Mucosa of descending colon (tissue), 3 donors: ENCODE measurements at regions not wholly inside any gene's neighbourhood (a gene's known extent, or its start where the extent isn't known, plus 50 kb on each side); places are given as distances from the start of the nearest gene placed in this dataset.

Experiments
- ATAC-seq: fragments of 200-7000 bp; cut with Tn5 transposase; one replicate; pipeline ENCODE4 v1.9.1; 2020; ENCODE audit warnings: mild to moderate bottlenecking, moderate library complexity
- DNase-seq, 3 donors: peaks; one replicate each; pipeline ENCODE4 v3.0.0-alpha.2; 2020
- H3K36me3 ChIP-seq: fragments of 200-600 bp; one replicate; pipeline ENCODE4 v1.8.0; 2021; ENCODE audit warnings: low read depth, mild to moderate bottlenecking
- H3K4me1 ChIP-seq: fragments of 200-600 bp; one replicate; pipeline ENCODE4 v1.8.0; 2021; ENCODE audit warnings: low read depth, mild to moderate bottlenecking
- H3K4me3 ChIP-seq: fragments of 200-600 bp; one replicate; pipeline ENCODE4 v1.8.0; 2021; ENCODE audit warnings: mild to moderate bottlenecking
- H3K9me3 ChIP-seq: fragments of 200-600 bp; one replicate; pipeline ENCODE4 v1.8.0; 2021; ENCODE audit warnings: mild to moderate bottlenecking
- intact Hi-C, 2 donors: fragments of 100-400 bp; cut with DNase I in 1 of 2; cut with micrococcal nuclease in 1 of 2; formaldehyde crosslinking; loops; one replicate each; pipeline versions ENCODE4 v1.11.0 to v1.11.1; 2022; cut with DNase I, micrococcal nuclease
- TF ChIP-seq, protein P1 (sequence below): fragments of 200-600 bp; IDR thresholded peaks from one replicate; pipeline ENCODE4 v1.8.0; 2022; ENCODE audit warnings: antibody characterized with exemption, mild to moderate bottlenecking
- donor health status: DM: no; HTN: no; CAD: no; lungs with moderate emphysema.
- donor health status: DM: no; HTN: no; CAD: no.
- donor health status: DM: no; HTN: yes; CAD: no.

DNA sequence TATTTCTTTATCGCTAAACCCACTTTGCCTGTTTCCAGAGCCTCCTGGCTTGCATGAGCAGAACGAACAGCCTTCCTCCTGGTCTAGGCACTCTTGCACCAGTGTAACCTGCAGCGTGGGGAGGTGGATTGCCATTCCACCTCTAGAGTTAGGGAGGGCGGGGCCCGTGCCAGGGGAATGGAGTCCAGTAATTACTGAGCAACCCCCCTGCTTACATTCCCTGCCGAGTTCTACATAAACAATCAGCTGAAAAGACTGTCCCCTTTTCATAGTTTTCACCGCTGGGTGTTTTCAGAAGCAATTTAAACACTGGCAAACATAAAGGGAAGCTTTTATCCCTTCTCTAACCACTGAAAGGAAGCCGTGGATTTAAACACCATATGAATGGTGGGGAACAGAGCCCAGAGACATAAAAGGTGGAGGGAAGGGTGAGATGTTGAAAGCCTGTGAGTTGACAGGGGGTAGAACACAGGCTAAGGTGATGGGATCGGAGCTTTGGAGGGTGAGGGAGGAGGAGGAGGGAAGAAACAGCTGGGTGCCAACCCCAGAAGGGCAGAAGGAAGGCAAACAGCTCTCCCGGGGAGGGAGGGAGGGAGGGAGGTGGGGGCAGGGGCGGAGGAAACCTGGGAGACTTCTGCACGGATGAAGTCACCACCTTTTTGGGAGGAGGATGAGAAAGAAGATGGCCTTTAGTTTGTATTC is 68.0 kb upstream of the WDR26 start:
- ATAC-seq (peak; percentile 48), DNase-seq (peak; percentile 54 to 77 (median 74))
- intact Hi-C loops: no loop called here
- Histone ChIP-seq H3K4me1 (peaks cover 59% of the 10 kb centered on the region), H3K4me3 (no peak overlapping the region), H3K36me3 (no peaks in the 10 kb centered on the region), H3K9me3 (no peaks in the 10 kb centered on the region)
- TF ChIP-seq, protein P1, sequence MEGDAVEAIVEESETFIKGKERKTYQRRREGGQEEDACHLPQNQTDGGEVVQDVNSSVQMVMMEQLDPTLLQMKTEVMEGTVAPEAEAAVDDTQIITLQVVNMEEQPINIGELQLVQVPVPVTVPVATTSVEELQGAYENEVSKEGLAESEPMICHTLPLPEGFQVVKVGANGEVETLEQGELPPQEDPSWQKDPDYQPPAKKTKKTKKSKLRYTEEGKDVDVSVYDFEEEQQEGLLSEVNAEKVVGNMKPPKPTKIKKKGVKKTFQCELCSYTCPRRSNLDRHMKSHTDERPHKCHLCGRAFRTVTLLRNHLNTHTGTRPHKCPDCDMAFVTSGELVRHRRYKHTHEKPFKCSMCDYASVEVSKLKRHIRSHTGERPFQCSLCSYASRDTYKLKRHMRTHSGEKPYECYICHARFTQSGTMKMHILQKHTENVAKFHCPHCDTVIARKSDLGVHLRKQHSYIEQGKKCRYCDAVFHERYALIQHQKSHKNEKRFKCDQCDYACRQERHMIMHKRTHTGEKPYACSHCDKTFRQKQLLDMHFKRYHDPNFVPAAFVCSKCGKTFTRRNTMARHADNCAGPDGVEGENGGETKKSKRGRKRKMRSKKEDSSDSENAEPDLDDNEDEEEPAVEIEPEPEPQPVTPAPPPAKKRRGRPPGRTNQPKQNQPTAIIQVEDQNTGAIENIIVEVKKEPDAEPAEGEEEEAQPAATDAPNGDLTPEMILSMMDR: no peak

DNA sequence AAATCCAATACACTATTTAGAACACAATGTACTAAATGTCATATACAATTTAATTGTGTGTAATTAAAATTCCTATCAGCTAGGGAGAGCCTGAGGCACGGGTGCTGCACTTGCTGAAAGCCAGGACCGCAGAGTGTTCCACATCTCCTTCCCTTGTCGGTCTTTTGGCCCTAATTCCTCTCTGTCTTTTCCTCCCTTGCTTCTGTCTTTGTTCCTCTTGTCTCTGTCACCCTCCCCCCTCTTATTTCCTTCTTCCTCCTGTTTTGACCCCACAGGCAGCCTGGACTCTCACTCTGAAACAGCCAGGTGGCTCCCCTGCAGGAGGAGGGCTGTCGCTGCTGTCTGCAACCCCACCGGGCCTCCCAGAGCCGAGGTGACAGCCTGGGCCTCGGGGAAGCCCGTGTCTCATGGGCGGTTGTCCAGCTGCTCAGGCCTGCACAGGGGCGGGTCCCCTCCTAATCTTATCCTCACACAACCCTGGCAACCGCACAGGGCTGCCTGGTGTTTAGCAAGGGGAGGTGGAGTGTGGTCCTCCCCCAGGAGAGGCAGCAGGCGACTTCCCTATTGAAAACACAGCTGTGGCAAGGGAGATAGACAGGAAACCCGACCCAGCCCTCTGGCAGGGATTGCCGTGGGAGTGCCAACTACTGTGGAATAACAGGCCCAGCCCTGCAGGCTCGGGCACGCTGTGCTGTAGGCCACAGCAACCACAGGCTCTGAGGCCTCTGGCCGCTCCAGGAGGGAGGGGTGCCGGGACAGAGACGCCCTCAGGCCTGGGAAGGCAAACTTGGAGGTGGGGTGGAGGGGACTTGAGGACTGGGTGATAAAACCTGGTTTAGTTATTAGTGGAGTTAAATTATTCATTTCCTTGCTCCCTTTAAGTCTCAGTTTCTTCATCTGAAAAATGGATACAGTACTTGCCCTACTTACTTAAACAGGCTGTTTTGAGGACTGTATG is 68.8 kb upstream of the WDR26 start:
- no peaks in the 10 kb centered on the region for H3K36me3 ChIP-seq
- TF ChIP-seq, protein P1: no peak
- DNase-seq (peak; percentile 90 to 94 (median 91)), ATAC-seq (peak; percentile 87)
- no peak overlapping the region for H3K4me3 ChIP-seq
- intact Hi-C loops: no loop called here
- H3K9me3 ChIP-seq: no peaks in the 10 kb centered on the region
- peaks cover 58% of the 10 kb centered on the region for H3K4me1 ChIP-seq

DNA sequence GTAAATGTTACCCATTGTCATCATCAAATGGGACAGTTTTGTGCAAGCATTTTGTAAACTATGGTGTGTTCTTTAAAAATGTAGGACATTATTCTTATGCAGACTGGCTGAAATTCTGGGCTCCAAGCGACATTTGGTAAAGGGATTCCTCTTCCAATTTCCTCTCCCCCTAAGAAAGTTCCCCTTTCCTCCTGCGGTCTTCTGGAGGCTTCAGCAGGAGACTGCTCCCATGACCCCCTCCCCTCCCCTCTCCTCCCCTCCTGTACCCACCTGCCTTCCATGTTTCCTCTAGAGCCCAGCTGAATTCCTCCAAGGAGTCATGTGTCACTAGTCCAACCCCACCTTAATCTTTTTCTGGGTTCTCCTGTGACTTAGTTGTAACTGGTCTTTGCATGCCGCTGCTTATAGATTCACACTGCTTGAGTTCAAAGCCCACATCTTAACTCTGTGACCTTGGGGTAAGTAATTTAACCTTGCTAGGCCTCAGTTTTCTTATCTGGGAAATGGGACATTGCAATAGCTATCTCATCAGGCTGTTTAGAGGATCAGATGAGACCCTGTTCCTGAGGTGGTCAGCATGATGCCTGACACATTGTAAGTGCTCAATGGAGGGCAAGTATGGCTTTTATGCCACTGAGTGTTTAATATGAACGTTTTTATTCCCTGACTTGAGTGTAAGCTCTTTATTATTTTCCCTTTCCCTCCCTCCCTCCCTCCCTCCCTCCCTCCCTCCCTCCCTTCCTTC is 69.9 kb upstream of the WDR26 start:
- intact Hi-C loops: no loop called here
- DNase-seq (no peak), ATAC-seq (no peak)
- Histone ChIP-seq H3K9me3 (no peaks in the 10 kb centered on the region), H3K4me1 (peaks cover 60% of the 10 kb centered on the region), H3K36me3 (no peaks in the 10 kb centered on the region), H3K4me3 (no peak overlapping the region)
- TF ChIP-seq, protein P1: no peak

DNA sequence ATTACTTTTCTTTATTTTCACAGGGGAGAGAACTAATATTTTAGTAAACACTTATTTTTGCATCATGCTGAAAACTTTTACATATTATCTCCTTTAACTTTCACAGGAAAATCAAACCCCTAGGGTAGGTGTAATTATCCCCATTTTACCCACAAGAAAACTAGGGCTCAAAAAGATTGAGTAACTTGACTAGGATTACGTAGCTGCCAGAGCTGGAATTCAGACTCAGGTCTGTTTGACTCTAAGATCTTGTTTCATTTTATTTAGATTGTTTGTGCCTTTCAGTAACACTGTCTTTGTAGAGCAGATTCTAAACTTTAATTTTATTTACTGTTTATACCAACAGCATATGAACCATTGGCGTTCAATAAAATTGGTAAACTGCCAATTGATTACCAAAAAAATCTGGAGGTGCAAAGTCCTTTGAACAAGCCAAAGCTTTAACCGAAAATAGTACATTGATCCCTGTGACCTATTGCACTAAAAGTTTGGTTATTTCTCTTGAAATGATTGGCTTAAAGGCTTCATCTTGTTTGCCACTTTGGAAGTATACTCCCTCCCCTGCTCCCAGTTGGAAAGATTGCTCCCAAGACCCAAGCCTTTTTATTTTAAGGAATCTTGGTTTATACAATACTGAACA is 71.0 kb upstream of the WDR26 start:
- no peak for DNase-seq
- no peak for ATAC-seq
- H3K4me3 ChIP-seq: no peak overlapping the region
- peaks cover 70% of the 10 kb centered on the region for H3K4me1 ChIP-seq
- no peaks in the 10 kb centered on the region for H3K36me3 ChIP-seq
- TF ChIP-seq, protein P1: no peak
- intact Hi-C loops: no loop called here
- no peaks in the 10 kb centered on the region for H3K9me3 ChIP-seq

DNA sequence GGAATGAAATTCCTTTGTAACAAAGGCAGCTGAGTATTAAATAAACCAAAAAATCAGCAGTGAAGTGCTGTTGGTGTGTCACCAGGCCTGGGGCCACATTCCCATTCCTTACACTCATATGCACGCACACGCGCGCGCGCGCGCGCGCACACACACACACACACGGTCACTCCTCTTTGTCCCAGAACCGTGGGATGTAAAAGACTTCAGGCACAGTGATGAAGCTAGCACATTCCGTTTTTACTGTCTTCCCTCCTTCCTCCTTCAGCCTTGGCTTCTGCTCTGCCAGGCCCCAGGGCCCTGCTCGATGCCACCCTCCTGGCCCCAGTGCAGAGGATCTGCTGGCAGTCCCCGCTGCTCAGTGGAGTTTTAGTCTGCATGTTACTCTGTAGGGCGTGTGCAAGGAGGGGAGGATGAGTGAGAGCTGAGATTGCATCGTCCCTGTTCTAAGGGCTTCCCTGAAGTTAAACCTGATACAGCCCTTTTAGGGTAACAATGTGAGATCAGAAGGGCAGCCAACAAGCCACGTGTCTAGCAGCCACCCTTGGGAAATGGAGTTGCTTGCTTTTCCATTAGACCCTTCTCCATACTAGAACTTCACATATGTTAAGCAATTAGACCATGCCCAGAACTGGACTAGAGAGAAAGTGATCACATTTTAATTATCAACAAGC is 71.7 kb upstream of the WDR26 start:
- peaks cover 72% of the 10 kb centered on the region for H3K4me1 ChIP-seq
- ATAC-seq: no peak

More for the DNA sequence above, 71.7 kb upstream of the WDR26 start:
- Histone ChIP-seq H3K4me3 (no peak overlapping the region), H3K36me3 (no peaks in the 10 kb centered on the region), H3K9me3 (no peaks in the 10 kb centered on the region)
- TF ChIP-seq, protein P1: no peak
- intact Hi-C loops: no loop called here
- DNase-seq: no peak
